Stimulated activated CD4-positive, alpha-beta T cell treated with anti-CD3 and anti-CD28 coated beads, Interleukin-1b, Interleukin-23, amount 100 ng/mL, for 24 hours (primary cell): ENCODE measurements at regions not wholly inside any gene's neighbourhood (a gene's known extent, or its start where the extent isn't known, plus 50 kb on each side); places are given as distances from the start of the nearest gene placed in this dataset.
"Not testable (repeated sequence)": the region's sequence is repeated elsewhere in the genome, so short reads cannot be mapped to it uniquely, and the experiment has no call there.

ENCODE experiments used
- DNase-seq, 4 experiments: peaks; one replicate each; pipeline ENCODE4 v3.0.0-alpha.2; 2020; ENCODE audit warnings: low read depth in 4 of 4, low spot score in 1 of 4

GRCh38 chr10:8661886-8662285, 607.4 kb downstream of the GATA3 start:
- no peak for DNase-seq

GRCh38 chr10:8663131-8663530, 608.6 kb downstream of the GATA3 start:
- DNase-seq: no peak

GRCh38 chr10:8665322-8665721, 610.8 kb downstream of the GATA3 start:
- no peak for DNase-seq

- no peak for DNase-seq
These were observed 616.0 kb downstream of the GATA3 start for GRCh38 chr10:8670461-8670860.

GRCh38 chr10:8674230-8674629, 619.7 kb downstream of the GATA3 start:
- DNase-seq: no peak

- DNase-seq: no peak
These were observed 623.2 kb downstream of the GATA3 start for GRCh38 chr10:8677642-8678041.

- not testable (repeated sequence) for DNase-seq
These were observed 630.4 kb downstream of the GATA3 start for GRCh38 chr10:8684916-8685315.

- no peak for DNase-seq
These were observed 634.4 kb downstream of the GATA3 start for GRCh38 chr10:8688881-8689280.

GRCh38 chr10:8691498-8692017, 637.1 kb downstream of the GATA3 start:
- DNase-seq: no peak

- DNase-seq: not testable (repeated sequence)
These were observed 639.1 kb downstream of the GATA3 start for GRCh38 chr10:8693635-8694034.

- DNase-seq: no peak
These were observed 642.3 kb downstream of the GATA3 start for GRCh38 chr10:8696746-8697145.

- DNase-seq: no peak
These were observed 646.2 kb downstream of the GATA3 start for GRCh38 chr10:8700689-8701088.

GRCh38 chr10:8702181-8702580, 647.7 kb downstream of the GATA3 start:
- no peak for DNase-seq

GRCh38 chr10:8705415-8705814, 650.9 kb downstream of the GATA3 start:
- DNase-seq: no peak

- DNase-seq: no peak
These were observed 658.2 kb downstream of the GATA3 start for GRCh38 chr10:8712656-8713055.

GRCh38 chr10:8719971-8720370, 665.5 kb downstream of the GATA3 start:
- no peak for DNase-seq

- DNase-seq: no peak
These were observed 667.2 kb downstream of the GATA3 start for GRCh38 chr10:8721650-8722049.

- no peak for DNase-seq
These were observed 668.3 kb downstream of the GATA3 start for GRCh38 chr10:8722835-8723234.

GRCh38 chr10:8725343-8725742, 670.9 kb downstream of the GATA3 start:
- no peak for DNase-seq

GRCh38 chr10:8726084-8726778, 671.7 kb downstream of the GATA3 start:
- DNase-seq: no peak

- DNase-seq: no peak
These were observed 672.2 kb downstream of the GATA3 start for GRCh38 chr10:8726779-8727084.

GRCh38 chr10:8731121-8732095, 676.9 kb downstream of the GATA3 start:
- no peak for DNase-seq
